Neural cell (in vitro differentiated cells): ENCODE measurements at regions not wholly inside any gene's neighbourhood (a gene's known extent, or its start where the extent isn't known, plus 50 kb on each side); places are given as distances from the start of the nearest gene placed in this dataset.

Source experiments
- EP300 ChIP-seq: fragments of 450-650 bp; conservative IDR thresholded peaks from 2 replicates; pipeline ENCODE4 v1.6.1; 2014; ENCODE audit warnings: antibody characterized with exemption, mild to moderate bottlenecking, moderate library complexity; ENCODE audit not compliant: poor library complexity, severe bottlenecking
- POLR2AphosphoS5 ChIP-seq: IDR thresholded peaks from 2 replicates; pipeline ENCODE4 v1.6.1; 2012
- RAD21 ChIP-seq: fragments of 450-650 bp; conservative IDR thresholded peaks from 2 replicates; pipeline ENCODE4 v1.6.1; 2014; ENCODE audit warnings: antibody characterized with exemption, mild to moderate bottlenecking, moderate library complexity
- TF ChIP-seq, protein P1 (sequence below): IDR thresholded peaks from 2 replicates; pipeline ENCODE4 v1.6.1; 2012; ENCODE audit warnings: borderline replicate concordance
- TF ChIP-seq, protein P2 (sequence below): fragments of 450-650 bp; IDR thresholded peaks from 2 replicates; pipeline ENCODE4 v1.5.1; 2014; ENCODE audit warnings: antibody characterized with exemption, mild to moderate bottlenecking, moderate library complexity; ENCODE audit not compliant: poor library complexity, severe bottlenecking

DNA sequence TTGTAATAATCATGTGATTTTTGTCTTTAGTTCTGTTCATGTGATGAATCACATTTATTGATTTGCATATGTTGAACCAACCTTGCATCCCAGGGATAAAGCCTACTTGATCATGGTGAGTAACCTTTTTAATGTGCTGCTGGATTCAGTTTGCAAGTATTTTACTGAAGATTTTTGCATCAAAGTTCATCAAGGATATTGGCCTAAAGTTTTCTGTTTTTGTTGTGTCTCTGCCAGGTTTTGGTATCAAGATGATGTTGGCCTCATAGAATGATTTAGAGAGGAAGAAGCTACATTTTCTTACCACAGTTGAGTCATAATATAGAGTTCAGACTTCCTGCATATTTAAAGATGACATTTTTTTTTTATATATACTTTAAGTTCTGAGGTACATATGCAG is 455.9 kb downstream of the PLPP3 start:
- TF ChIP-seq RAD21 (no peak), POLR2AphosphoS5 (no peak), EP300 (no peak)
- TF ChIP-seq, protein P1, sequence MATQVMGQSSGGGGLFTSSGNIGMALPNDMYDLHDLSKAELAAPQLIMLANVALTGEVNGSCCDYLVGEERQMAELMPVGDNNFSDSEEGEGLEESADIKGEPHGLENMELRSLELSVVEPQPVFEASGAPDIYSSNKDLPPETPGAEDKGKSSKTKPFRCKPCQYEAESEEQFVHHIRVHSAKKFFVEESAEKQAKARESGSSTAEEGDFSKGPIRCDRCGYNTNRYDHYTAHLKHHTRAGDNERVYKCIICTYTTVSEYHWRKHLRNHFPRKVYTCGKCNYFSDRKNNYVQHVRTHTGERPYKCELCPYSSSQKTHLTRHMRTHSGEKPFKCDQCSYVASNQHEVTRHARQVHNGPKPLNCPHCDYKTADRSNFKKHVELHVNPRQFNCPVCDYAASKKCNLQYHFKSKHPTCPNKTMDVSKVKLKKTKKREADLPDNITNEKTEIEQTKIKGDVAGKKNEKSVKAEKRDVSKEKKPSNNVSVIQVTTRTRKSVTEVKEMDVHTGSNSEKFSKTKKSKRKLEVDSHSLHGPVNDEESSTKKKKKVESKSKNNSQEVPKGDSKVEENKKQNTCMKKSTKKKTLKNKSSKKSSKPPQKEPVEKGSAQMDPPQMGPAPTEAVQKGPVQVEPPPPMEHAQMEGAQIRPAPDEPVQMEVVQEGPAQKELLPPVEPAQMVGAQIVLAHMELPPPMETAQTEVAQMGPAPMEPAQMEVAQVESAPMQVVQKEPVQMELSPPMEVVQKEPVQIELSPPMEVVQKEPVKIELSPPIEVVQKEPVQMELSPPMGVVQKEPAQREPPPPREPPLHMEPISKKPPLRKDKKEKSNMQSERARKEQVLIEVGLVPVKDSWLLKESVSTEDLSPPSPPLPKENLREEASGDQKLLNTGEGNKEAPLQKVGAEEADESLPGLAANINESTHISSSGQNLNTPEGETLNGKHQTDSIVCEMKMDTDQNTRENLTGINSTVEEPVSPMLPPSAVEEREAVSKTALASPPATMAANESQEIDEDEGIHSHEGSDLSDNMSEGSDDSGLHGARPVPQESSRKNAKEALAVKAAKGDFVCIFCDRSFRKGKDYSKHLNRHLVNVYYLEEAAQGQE, result no peak
- TF ChIP-seq, protein P2, sequence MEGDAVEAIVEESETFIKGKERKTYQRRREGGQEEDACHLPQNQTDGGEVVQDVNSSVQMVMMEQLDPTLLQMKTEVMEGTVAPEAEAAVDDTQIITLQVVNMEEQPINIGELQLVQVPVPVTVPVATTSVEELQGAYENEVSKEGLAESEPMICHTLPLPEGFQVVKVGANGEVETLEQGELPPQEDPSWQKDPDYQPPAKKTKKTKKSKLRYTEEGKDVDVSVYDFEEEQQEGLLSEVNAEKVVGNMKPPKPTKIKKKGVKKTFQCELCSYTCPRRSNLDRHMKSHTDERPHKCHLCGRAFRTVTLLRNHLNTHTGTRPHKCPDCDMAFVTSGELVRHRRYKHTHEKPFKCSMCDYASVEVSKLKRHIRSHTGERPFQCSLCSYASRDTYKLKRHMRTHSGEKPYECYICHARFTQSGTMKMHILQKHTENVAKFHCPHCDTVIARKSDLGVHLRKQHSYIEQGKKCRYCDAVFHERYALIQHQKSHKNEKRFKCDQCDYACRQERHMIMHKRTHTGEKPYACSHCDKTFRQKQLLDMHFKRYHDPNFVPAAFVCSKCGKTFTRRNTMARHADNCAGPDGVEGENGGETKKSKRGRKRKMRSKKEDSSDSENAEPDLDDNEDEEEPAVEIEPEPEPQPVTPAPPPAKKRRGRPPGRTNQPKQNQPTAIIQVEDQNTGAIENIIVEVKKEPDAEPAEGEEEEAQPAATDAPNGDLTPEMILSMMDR, result no peak
